ENCODE measurements at regions not wholly inside any gene's neighbourhood (a gene's known extent, or its start where the extent isn't known, plus 50 kb on each side); places are given as distances from the start of the nearest gene placed in this dataset.

DNA sequence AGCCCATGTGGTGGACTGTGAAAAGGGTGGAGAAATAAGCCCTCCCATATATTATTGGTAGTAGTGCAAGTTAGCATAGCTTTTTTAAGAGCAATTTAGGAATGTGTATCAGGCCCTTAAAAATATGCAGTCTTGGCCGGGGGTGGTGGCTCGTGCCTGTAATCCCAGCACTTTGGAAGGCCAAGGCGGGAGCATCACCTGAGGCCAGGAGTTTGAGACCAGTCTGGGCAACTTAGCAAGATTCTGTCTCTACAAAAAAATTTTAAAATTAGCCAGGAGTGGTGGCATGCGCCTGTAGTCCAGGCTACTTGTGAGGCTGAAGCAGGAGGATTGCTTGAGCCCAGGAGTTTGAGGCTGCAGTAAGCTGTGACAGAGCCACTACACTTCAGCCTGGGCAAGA lies 64.2 kb upstream of the BCAT1 start:
- no peak overlapping the region for H3K4me3 Mint-ChIP-seq
- no peak overlapping the region for H3K4me3 ChIP-seq (replicated peaks in 1 of 3; ENCODE audit: low read depth in 2 of 3, low read length in 3 of 3)
- H3K27me3 ChIP-seq (ENCODE audit: control insufficient read depth in 2 of 2, insufficient read depth in 2 of 2, low read length in 2 of 2), result no peaks in the 10 kb centered on the region
- H3K9ac ChIP-seq (ENCODE audit: insufficient read depth, low read length, poor library complexity, severe bottlenecking), result no peak overlapping the region
- H3K9me3 Mint-ChIP-seq, result no peaks in the 10 kb centered on the region
- intact Hi-C loops (cut with micrococcal nuclease), result no loop called here
- H3K4me1 ChIP-seq (ENCODE audit: control insufficient read depth in 1 of 2, insufficient read depth in 2 of 2, low read length in 2 of 2), result no peaks in the 10 kb centered on the region
- H3K27ac Mint-ChIP-seq, result no peak overlapping the region
- TF ChIP-seq, protein P1, sequence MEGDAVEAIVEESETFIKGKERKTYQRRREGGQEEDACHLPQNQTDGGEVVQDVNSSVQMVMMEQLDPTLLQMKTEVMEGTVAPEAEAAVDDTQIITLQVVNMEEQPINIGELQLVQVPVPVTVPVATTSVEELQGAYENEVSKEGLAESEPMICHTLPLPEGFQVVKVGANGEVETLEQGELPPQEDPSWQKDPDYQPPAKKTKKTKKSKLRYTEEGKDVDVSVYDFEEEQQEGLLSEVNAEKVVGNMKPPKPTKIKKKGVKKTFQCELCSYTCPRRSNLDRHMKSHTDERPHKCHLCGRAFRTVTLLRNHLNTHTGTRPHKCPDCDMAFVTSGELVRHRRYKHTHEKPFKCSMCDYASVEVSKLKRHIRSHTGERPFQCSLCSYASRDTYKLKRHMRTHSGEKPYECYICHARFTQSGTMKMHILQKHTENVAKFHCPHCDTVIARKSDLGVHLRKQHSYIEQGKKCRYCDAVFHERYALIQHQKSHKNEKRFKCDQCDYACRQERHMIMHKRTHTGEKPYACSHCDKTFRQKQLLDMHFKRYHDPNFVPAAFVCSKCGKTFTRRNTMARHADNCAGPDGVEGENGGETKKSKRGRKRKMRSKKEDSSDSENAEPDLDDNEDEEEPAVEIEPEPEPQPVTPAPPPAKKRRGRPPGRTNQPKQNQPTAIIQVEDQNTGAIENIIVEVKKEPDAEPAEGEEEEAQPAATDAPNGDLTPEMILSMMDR (IDR thresholded peaks at IDR 0.05), result no peak
- peaks cover 0 to 1% (median 0%) of the 10 kb centered on the region in 3 donors for H3K27me3 Mint-ChIP-seq (ENCODE audit: low read depth in 3 of 3)
- DNase-seq, result no peak
- H3K9me3 ChIP-seq (replicated peaks in 1 of 2; ENCODE audit: control insufficient read depth in 1 of 2, insufficient read depth in 1 of 2, low read length in 2 of 2), result no peaks in the 10 kb centered on the region
- no peak overlapping the region for H2AFZ ChIP-seq (ENCODE audit: insufficient read depth, low read depth, low read length, poor library complexity, severe bottlenecking)
- peaks cover 3% of the 10 kb centered on the region for H3K4me1 Mint-ChIP-seq
- H4K20me1 ChIP-seq (ENCODE audit: insufficient read depth, low read length), result no peaks in the 10 kb centered on the region
- no peak overlapping the region for H3K27ac ChIP-seq (ENCODE audit: low read depth in 1 of 2, low read length in 2 of 2)
- no peaks in the 10 kb centered on the region for H3K36me3 ChIP-seq (replicated peaks in 1 of 2; ENCODE audit: control insufficient read depth in 1 of 2, insufficient read depth in 2 of 2, low read length in 2 of 2)
- no peak overlapping the region for H3K4me2 ChIP-seq (replicated peaks; ENCODE audit: extremely low read depth, low read length, poor library complexity, severe bottlenecking)
- 95% methylated on average over 4 of the region's 4 CpGs for WGBS (ENCODE audit: insufficient coverage)
- no peaks in the 10 kb centered on the region for H3K36me3 Mint-ChIP-seq
- H3K79me2 ChIP-seq (ENCODE audit: insufficient read depth, low read length), result no peaks in the 10 kb centered on the region

DNA sequence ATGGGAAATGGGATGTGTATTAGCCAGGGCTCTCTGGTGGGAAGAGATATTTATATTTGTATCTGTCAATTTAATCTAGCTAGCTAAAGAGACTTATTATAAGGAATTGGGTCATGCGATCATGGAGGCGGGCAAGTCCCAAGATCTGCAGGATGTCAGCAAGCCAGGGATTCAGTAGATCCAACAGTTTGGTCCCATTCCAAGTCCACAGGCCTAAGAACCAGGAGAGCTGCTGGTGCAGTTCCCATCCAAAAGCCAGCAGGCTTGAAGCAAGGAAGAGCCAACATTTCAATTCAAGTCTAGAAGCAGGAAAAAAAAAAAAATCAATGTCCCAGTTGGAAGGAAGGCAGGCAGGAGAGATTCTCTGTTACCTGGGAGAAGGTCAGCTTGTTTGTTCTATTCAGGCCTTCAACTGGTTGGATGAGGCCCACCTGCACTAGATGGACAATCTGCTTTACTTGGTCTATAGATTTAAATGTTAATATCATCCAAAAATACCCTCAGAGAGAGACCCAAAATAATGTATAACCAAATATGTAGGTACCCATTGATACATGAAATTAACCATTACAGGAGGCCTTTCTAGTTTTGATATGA lies 60.7 kb upstream of the BCAT1 start:
- H3K27ac Mint-ChIP-seq, result no peak overlapping the region
- Histone ChIP-seq H3K4me3 (replicated peaks in 1 of 3; ENCODE audit: low read depth in 2 of 3, low read length in 3 of 3) (no peak overlapping the region), H3K4me2 (replicated peaks; ENCODE audit: extremely low read depth, low read length, poor library complexity, severe bottlenecking) (no peak overlapping the region), H4K20me1 (ENCODE audit: insufficient read depth, low read length) (no peaks in the 10 kb centered on the region), H3K9me3 (replicated peaks in 1 of 2; ENCODE audit: control insufficient read depth in 1 of 2, insufficient read depth in 1 of 2, low read length in 2 of 2) (no peaks in the 10 kb centered on the region), H3K27ac (ENCODE audit: low read depth in 1 of 2, low read length in 2 of 2) (no peak overlapping the region), H3K36me3 (replicated peaks in 1 of 2; ENCODE audit: control insufficient read depth in 1 of 2, insufficient read depth in 2 of 2, low read length in 2 of 2) (no peaks in the 10 kb centered on the region), H2AFZ (ENCODE audit: insufficient read depth, low read depth, low read length, poor library complexity, severe bottlenecking) (no peak overlapping the region), H3K27me3 (ENCODE audit: control insufficient read depth in 2 of 2, insufficient read depth in 2 of 2, low read length in 2 of 2) (no peaks in the 10 kb centered on the region), H3K79me2 (ENCODE audit: insufficient read depth, low read length) (no peaks in the 10 kb centered on the region), H3K9ac (ENCODE audit: insufficient read depth, low read length, poor library complexity, severe bottlenecking) (no peak overlapping the region), H3K4me1 (ENCODE audit: control insufficient read depth in 1 of 2, insufficient read depth in 2 of 2, low read length in 2 of 2) (no peaks in the 10 kb centered on the region)
- no peaks in the 10 kb centered on the region for H3K9me3 Mint-ChIP-seq
- TF ChIP-seq, protein P1 (IDR thresholded peaks at IDR 0.05), result no peak
- H3K27me3 Mint-ChIP-seq (ENCODE audit: low read depth in 3 of 3), result no peaks in the 10 kb centered on the region
- intact Hi-C loops (cut with micrococcal nuclease), result no loop called here
- 100% methylated on average over 2 of the region's 2 CpGs for WGBS (ENCODE audit: insufficient coverage)
- no peak for DNase-seq
- no peaks in the 10 kb centered on the region for H3K4me1 Mint-ChIP-seq
- H3K36me3 Mint-ChIP-seq, result no peaks in the 10 kb centered on the region
- H3K4me3 Mint-ChIP-seq, result no peak overlapping the region

All from CD14-positive monocyte (primary cell).